ENCODE measurements at regions not wholly inside any gene's neighbourhood (a gene's known extent, or its start where the extent isn't known, plus 50 kb on each side); places are given as distances from the start of the nearest gene placed in this dataset.
A peak's percentile ranks its signal among the peaks of the same experiment; 100 is the strongest.

- H3K27ac ChIP-seq (ENCODE audit: low read depth, low read length) = peak overlapping the region; percentile 64
- no peaks in the 10 kb centered on the region for H3K9me3 ChIP-seq (ENCODE audit: insufficient read depth in 2 of 2, low read depth in 1 of 2, low read length in 1 of 2)
- H3K56ac ChIP-seq (replicated peaks; ENCODE audit: insufficient read length, low read depth, low read length) = no peak overlapping the region
- FAIRE-seq = no peak
- no peak overlapping the region for H3K14ac ChIP-seq (ENCODE audit: insufficient read length)
- ChIA-PET POLR2A (ENCODE audit: partially characterized antibody) (interaction anchor here (0.9 to 2.1 kb wide), 2 partner anchors 252 to 416 kb away, joined by 3 to 6 read pairs; no protein-coding TSS in a partner anchor), CTCF (ENCODE audit: partially characterized antibody) (interaction anchor here (0.9 to 1.3 kb wide), 2 partner anchors 167 to 1100 kb away, joined by 3 read pairs; no protein-coding TSS in a partner anchor)
- H3K23ac ChIP-seq (ENCODE audit: insufficient read length) = no peak overlapping the region
- 67% methylated on average over 5 of the region's 5 CpGs; no CpG with 5 or more reads in 1 of the 2 experiments for WGBS, 2 experiments (ENCODE audit: extremely low coverage in 1 of 2, insufficient coverage in 1 of 2, insufficient read length in 1 of 2, insufficient replicate concordance in 2 of 2, low coverage in 1 of 2, low lambda C conversion rate in 2 of 2, missing lambda C conversion rate in 1 of 2)
- H3K36me3 ChIP-seq (ENCODE audit: control insufficient read depth in 2 of 4, insufficient read depth in 4 of 4, low read length in 3 of 4) = no peaks in the 10 kb centered on the region
- H3K79me2 ChIP-seq (ENCODE audit: control insufficient read depth in 1 of 2, insufficient read depth in 2 of 2, low read length in 2 of 2) = no peaks in the 10 kb centered on the region
- H3K4me2 ChIP-seq (ENCODE audit: insufficient read depth in 1 of 2, low read depth in 2 of 2, low read length in 2 of 2) = peak overlapping the region in 1 of 2 experiments; percentile 18; a peak in 1 of 4 replicates
- H2AFZ ChIP-seq (ENCODE audit: low read length) = no peak overlapping the region
- H2BK120ac ChIP-seq (replicated peaks; ENCODE audit: low read depth, low read length) = no peak overlapping the region
- no peaks in the 10 kb centered on the region for H3K23me2 ChIP-seq (ENCODE audit: low read depth, low read length)
- no peaks in the 10 kb centered on the region for H3K79me1 ChIP-seq (ENCODE audit: low read depth, low read length)
- H3K27me3 ChIP-seq (replicated peaks in 1 of 4; ENCODE audit: control insufficient read depth in 3 of 4, extremely low read depth in 1 of 4, insufficient read depth in 3 of 4, low read length in 3 of 4) = no peaks in the 10 kb centered on the region
- TF ChIP-seq YY1 (IDR thresholded peaks at IDR 0.05; ENCODE audit: low read depth, low read length) (peak; percentile 60; the same call in 1 of the 2 replicates), BRCA1 (IDR thresholded peaks at IDR 0.05; ENCODE audit: low read depth, low read length) (no peak), KDM4A (IDR thresholded peaks at IDR 0.05; ENCODE audit: low read depth, low read length, severe bottlenecking) (no peak)
- H2BK15ac ChIP-seq (ENCODE audit: low read length) = 0 out of 2 replicates have a peak overlapping the region, but pooled peaks have one; percentile 40
- no peak overlapping the region for H3K9ac ChIP-seq (replicated peaks in 1 of 4; ENCODE audit: extremely low read depth in 1 of 4, low read depth in 3 of 4, low read length in 3 of 4)
- H2BK20ac ChIP-seq (ENCODE audit: low read length) = peak overlapping the region; percentile 76; the same call in 1 of the 2 replicates
- peaks cover 0 to 10% (median 7%) of the 10 kb centered on the region in 4 experiments; a peak in 5 of 7 replicates for H3K4me1 ChIP-seq (replicated peaks in 1 of 4; ENCODE audit: control insufficient read depth in 3 of 4, insufficient read depth in 4 of 4, low read length in 3 of 4)
- H2BK12ac ChIP-seq (ENCODE audit: low read depth, low read length) = peak overlapping the region; percentile 86
- H4K5ac ChIP-seq (ENCODE audit: insufficient read length, low read depth, low read length) = no peak overlapping the region
- no peaks in the 10 kb centered on the region for H4K20me1 ChIP-seq (replicated peaks in 1 of 2; ENCODE audit: control insufficient read depth in 1 of 2, insufficient read depth in 2 of 2, low read length in 2 of 2)
- H2AK5ac ChIP-seq (ENCODE audit: low read depth, low read length) = no peak overlapping the region
- H4K8ac ChIP-seq (ENCODE audit: extremely low read depth, insufficient read depth, low read length) = no peak overlapping the region
- H3K4me3 ChIP-seq (ENCODE audit: extremely low read depth in 1 of 4, insufficient read depth in 2 of 4, low read depth in 3 of 4, low read length in 4 of 4) = no peak overlapping the region; a peak in 1 of 8 replicates
- H2BK5ac ChIP-seq (ENCODE audit: low read depth, low read length) = peak overlapping the region; percentile 89; the same call in 1 of the 2 replicates
- H3K4ac ChIP-seq (replicated peaks; ENCODE audit: insufficient read length, low read depth, low read length) = no peak overlapping the region
- H3K18ac ChIP-seq (ENCODE audit: extremely low read depth, low read length) = no peak overlapping the region
- DNase-seq (ENCODE audit: low read depth in 1 of 2, low spot score in 2 of 2) = no peak
- H4K91ac ChIP-seq (replicated peaks; ENCODE audit: insufficient read length, low read length) = peak overlapping the region; percentile 61
Observed at GRCh38 chr3:177610686-177611633, 413.7 kb upstream of the TBL1XR1 start.
